Thoracic aorta (tissue), 2 donors: ENCODE measurements at regions not wholly inside any gene's neighbourhood (a gene's known extent, or its start where the extent isn't known, plus 50 kb on each side); places are given as distances from the start of the nearest gene placed in this dataset.

Experiments used
- ATAC-seq: fragments of 150-250 bp; one replicate; pipeline ENCODE4 v1.8.0; 2017; ENCODE audit warnings: low read depth; ENCODE audit not compliant: insufficient number of reproducible peaks, low FRiP score
- DNase-seq: peaks from one replicate; pipeline ENCODE4 v3.0.0-alpha.2; 2020; ENCODE audit warnings: low spot score
- H3K27ac ChIP-seq, 2 donors: fragments of 200-600 bp; sonication (generic); 1 replicate in 1 of 2; 2 replicates in 1 of 2; pipeline ENCODE4 v1.5.1; 2016; ENCODE audit warnings: mild to moderate bottlenecking in 2 of 2, moderate library complexity in 2 of 2
- H3K27me3 ChIP-seq: fragments of 200-600 bp; sonication (generic); replicated peaks from 2 replicates; pipeline ENCODE4 v1.6.0; 2016; ENCODE audit warnings: mild to moderate bottlenecking; ENCODE audit not compliant: insufficient read depth
- H3K36me3 ChIP-seq: fragments of 200-600 bp; sonication (generic); one replicate; pipeline ENCODE4 v1.5.1; 2016
- H3K4me1 ChIP-seq, 2 donors: fragments of 200-600 bp; sonication (generic); 1 replicate in 1 of 2; 2 replicates in 1 of 2; pipeline versions ENCODE4 v1.5.1 to v1.6.0; 2016; ENCODE audit warnings: low read depth in 2 of 2, mild to moderate bottlenecking in 1 of 2; ENCODE audit not compliant: control insufficient read depth in 1 of 2
- H3K4me3 ChIP-seq: fragments of 200-600 bp; sonication (generic); 2 replicates; pipeline ENCODE4 v1.5.1; 2016; ENCODE audit warnings: mild to moderate bottlenecking
- H3K9me3 ChIP-seq: fragments of 200-600 bp; sonication (generic); 2 replicates; pipeline ENCODE4 v1.5.1; 2016
- CTCF ChIP-seq: fragments of 200-600 bp; sonication (generic); IDR thresholded peaks from one replicate; pipeline ENCODE4 v1.5.1; 2019; ENCODE audit warnings: antibody characterized with exemption

- Histone ChIP-seq H3K27me3 (no peaks in the 10 kb centered on the region), H3K9me3 (no peaks in the 10 kb centered on the region), H3K27ac (no peak overlapping the region), H3K4me3 (no peak overlapping the region), H3K36me3 (no peaks in the 10 kb centered on the region), H3K4me1 (no peaks in the 10 kb centered on the region)
- DNase-seq (no peak), ATAC-seq (no peak)
- TF ChIP-seq CTCF, result no peak
Measured at GRCh38 chr1:233485385-233485784, 128.5 kb upstream of the KCNK1 start.

- Histone ChIP-seq H3K4me3 (no peak overlapping the region), H3K27ac (no peak overlapping the region), H3K36me3 (no peaks in the 10 kb centered on the region), H3K27me3 (no peaks in the 10 kb centered on the region), H3K9me3 (no peaks in the 10 kb centered on the region), H3K4me1 (no peaks in the 10 kb centered on the region)
- DNase-seq (no peak), ATAC-seq (no peak)
- no peak for TF ChIP-seq CTCF
Measured at GRCh38 chr1:233485809-233486398, 128.0 kb upstream of the KCNK1 start.

- DNase-seq (no peak), ATAC-seq (no peak)
- H3K4me3 ChIP-seq, result no peak overlapping the region
Measured at GRCh38 chr1:233487408-233487807, 126.5 kb upstream of the KCNK1 start.

GRCh38 chr1:233489411-233489810 is 124.5 kb upstream of the KCNK1 start:
- Histone ChIP-seq H3K4me3 (no peak overlapping the region), H3K9me3 (no peaks in the 10 kb centered on the region), H3K36me3 (no peaks in the 10 kb centered on the region), H3K27me3 (no peaks in the 10 kb centered on the region), H3K27ac (no peak overlapping the region), H3K4me1 (no peaks in the 10 kb centered on the region)
- no peak for TF ChIP-seq CTCF
- DNase-seq (no peak), ATAC-seq (no peak)

More at GRCh38 chr1:233487408-233487807, 126.5 kb upstream of the KCNK1 start:
- no peaks in the 10 kb centered on the region for H3K36me3 ChIP-seq
- H3K27ac ChIP-seq, result no peak overlapping the region
- no peaks in the 10 kb centered on the region for H3K27me3 ChIP-seq
- TF ChIP-seq CTCF, result no peak
- H3K9me3 ChIP-seq, result no peaks in the 10 kb centered on the region
- H3K4me1 ChIP-seq, result no peaks in the 10 kb centered on the region

GRCh38 chr1:233490488-233490887 is 123.4 kb upstream of the KCNK1 start:
- H3K4me1 ChIP-seq, result no peaks in the 10 kb centered on the region
- no peak overlapping the region for H3K4me3 ChIP-seq
- H3K9me3 ChIP-seq, result no peaks in the 10 kb centered on the region
- no peaks in the 10 kb centered on the region for H3K36me3 ChIP-seq
- TF ChIP-seq CTCF, result no peak
- no peak overlapping the region for H3K27ac ChIP-seq
- no peak for DNase-seq
- no peak for ATAC-seq
- no peaks in the 10 kb centered on the region for H3K27me3 ChIP-seq
